GM23248 (cell line): ENCODE measurements at regions not wholly inside any gene's neighbourhood (a gene's known extent, or its start where the extent isn't known, plus 50 kb on each side); places are given as distances from the start of the nearest gene placed in this dataset.

Experiments used
- DNase-seq: peaks from one replicate; pipeline ENCODE4 v3.0.0-alpha.2; 2015
- H2AFZ ChIP-seq: fragments of 200-600 bp; sonication (generic); 2 replicates; pipeline ENCODE4 v1.6.1; 2016; ENCODE audit warnings: antibody characterized with exemption
- H3F3A ChIP-seq: fragments of 200-600 bp; sonication (generic); 2 replicates; pipeline ENCODE4 v1.6.1; 2016; ENCODE audit warnings: mild to moderate bottlenecking, antibody characterized with exemption, mixed run types; ENCODE audit not compliant: insufficient read depth
- H3K27ac ChIP-seq: fragments of 200-600 bp; sonication (generic); 2 replicates; pipeline ENCODE4 v1.5.1; 2016; ENCODE audit warnings: mild to moderate bottlenecking
- H3K27me3 ChIP-seq: fragments of 200-600 bp; sonication (generic); replicated peaks from 2 replicates; pipeline ENCODE4 v1.6.1; 2016; ENCODE audit warnings: mild to moderate bottlenecking; ENCODE audit not compliant: insufficient read depth
- H3K36me3 ChIP-seq: fragments of 200-600 bp; sonication (generic); 2 replicates; pipeline ENCODE4 v1.6.1; 2016; ENCODE audit warnings: low read depth, mild to moderate bottlenecking
- H3K4me1 ChIP-seq: fragments of 200-600 bp; sonication (generic); 2 replicates; pipeline ENCODE4 v1.6.1; 2016; ENCODE audit warnings: mild to moderate bottlenecking; ENCODE audit not compliant: insufficient read depth
- H3K4me2 ChIP-seq: fragments of 200-600 bp; sonication (generic); one replicate; pipeline ENCODE4 v1.6.1; 2016; ENCODE audit warnings: mild to moderate bottlenecking; ENCODE audit not compliant: unreplicated experiment
- H3K4me3 ChIP-seq: fragments of 200-600 bp; sonication (generic); 2 replicates; pipeline ENCODE4 v1.5.1; 2016; ENCODE audit warnings: mild to moderate bottlenecking
- H3K79me2 ChIP-seq: fragments of 200-600 bp; sonication (generic); 2 replicates; pipeline ENCODE4 v1.6.1; 2016; ENCODE audit warnings: mild to moderate bottlenecking; ENCODE audit not compliant: insufficient read depth
- H3K9ac ChIP-seq: fragments of 200-600 bp; sonication (generic); 2 replicates; pipeline ENCODE4 v1.6.1; 2016; ENCODE audit warnings: mild to moderate bottlenecking
- H3K9me2 ChIP-seq: fragments of 200-600 bp; sonication (generic); 2 replicates; pipeline ENCODE4 v1.6.1; 2016; ENCODE audit warnings: mixed run types, mild to moderate bottlenecking, moderate library complexity; ENCODE audit not compliant: insufficient read depth
- H3K9me3 ChIP-seq: fragments of 200-600 bp; sonication (generic); one replicate; pipeline ENCODE4 v1.6.1; 2017; ENCODE audit warnings: low read depth
- H4K20me1 ChIP-seq: fragments of 200-600 bp; sonication (generic); 2 replicates; pipeline ENCODE4 v1.6.0; 2016; ENCODE audit not compliant: insufficient read depth
- EZH2 ChIP-seq: fragments of 200-600 bp; sonication (generic); IDR thresholded peaks from 2 replicates; pipeline ENCODE4 v1.6.1; 2018; ENCODE audit warnings: antibody characterized with exemption, mild to moderate bottlenecking; ENCODE audit not compliant: insufficient read depth, poor library complexity, severe bottlenecking
- EZH2phosphoT487 ChIP-seq: fragments of 200-600 bp; sonication (generic); IDR thresholded peaks from 2 replicates; pipeline ENCODE4 v1.6.1; 2018; ENCODE audit warnings: antibody characterized with exemption, moderate library complexity, mild to moderate bottlenecking, low read depth; ENCODE audit not compliant: insufficient read depth
- WGBS, 2 experiments: methylation state at CpG; one replicate each; pipeline ENCODE4 v1.1.6; 2015 to 2017; ENCODE audit warnings: low lambda C conversion rate in 2 of 2, low coverage in 1 of 2; ENCODE audit errors: missing lambda C conversion rate in 2 of 2; 5-methylcytosine and 5-hydroxymethylcytosine counted together
- in situ Hi-C: fragments of 300-500 bp; cut with MboI; formaldehyde crosslinking; loops from 2 replicates; pipeline ENCODE4 v1.15.0; 2020

- H3F3A ChIP-seq = peaks cover 20% of the 10 kb centered on the region
- H3K9me2 ChIP-seq = no peaks in the 10 kb centered on the region
- TF ChIP-seq EZH2phosphoT487 (no peak), EZH2 (no peak)
- no peaks in the 10 kb centered on the region; the same call in 1 of the 2 replicates for H4K20me1 ChIP-seq
- WGBS, 2 experiments = 87% methylated on average over 15 of the region's 15 CpGs
- in situ Hi-C loops = no loop called here
- no peak overlapping the region for H3K4me3 ChIP-seq
- H3K4me2 ChIP-seq = no peak overlapping the region
- no peak overlapping the region for H3K27ac ChIP-seq
- peaks cover 14% of the 10 kb centered on the region for H3K4me1 ChIP-seq
- H3K9ac ChIP-seq = no peak overlapping the region
- H3K36me3 ChIP-seq = 0 out of 2 replicates have a peak, but pooled peaks cover 3% of the 10 kb centered on the region
- H2AFZ ChIP-seq = no peak overlapping the region
- no peak for DNase-seq
- H3K79me2 ChIP-seq = no peaks in the 10 kb centered on the region
- no peaks in the 10 kb centered on the region for H3K27me3 ChIP-seq
- H3K9me3 ChIP-seq = no peaks in the 10 kb centered on the region
These were observed 175.5 kb downstream of the KATNIP start for GRCh38 chr16:27725236-27726000.

DNA sequence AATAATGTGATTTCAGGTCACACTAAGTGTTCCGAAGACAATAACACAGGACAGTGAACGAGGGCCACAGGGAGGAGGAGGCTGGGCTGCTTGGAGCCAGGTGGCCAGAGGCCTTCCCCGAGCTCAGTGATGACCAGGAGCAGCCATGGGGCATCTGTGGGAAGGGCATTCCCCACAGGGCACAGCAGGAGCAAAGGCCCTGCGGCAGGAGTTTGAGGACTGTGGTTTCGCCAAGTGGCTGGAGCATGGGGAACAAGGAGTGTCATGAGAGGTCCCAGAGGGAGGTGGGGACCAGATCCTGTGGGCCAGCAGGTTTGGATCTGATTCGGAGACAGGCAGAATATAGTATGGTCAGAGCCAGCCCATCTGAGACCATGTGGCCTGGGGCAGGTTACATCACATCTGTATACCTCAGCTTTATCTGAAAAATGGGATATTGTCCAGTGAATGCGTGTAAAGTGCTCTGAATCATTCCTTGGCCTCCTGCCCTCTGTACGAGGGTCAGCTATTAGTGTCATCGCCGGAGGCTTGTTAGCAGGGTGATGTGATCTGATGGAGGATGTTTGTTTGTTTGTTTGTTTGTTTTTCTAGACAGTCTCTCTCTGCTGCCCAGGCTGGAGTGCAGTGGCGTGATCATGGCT is 176.8 kb downstream of the KATNIP start:
- Histone ChIP-seq H3K79me2 (no peaks in the 10 kb centered on the region), H3K36me3 (0 out of 2 replicates have a peak, but pooled peaks cover 3% of the 10 kb centered on the region), H3K27me3 (no peaks in the 10 kb centered on the region), H3K9me2 (no peaks in the 10 kb centered on the region), H3K4me1 (peaks cover 6% of the 10 kb centered on the region), H3K27ac (no peak overlapping the region), H4K20me1 (no peaks in the 10 kb centered on the region; the same call in 1 of the 2 replicates), H3K9me3 (no peaks in the 10 kb centered on the region), H3F3A (0 out of 2 replicates have a peak, but pooled peaks cover 8% of the 10 kb centered on the region), H2AFZ (no peak overlapping the region), H3K4me3 (no peak overlapping the region), H3K4me2 (no peak overlapping the region), H3K9ac (no peak overlapping the region)
- peak; percentile 61 for DNase-seq
- TF ChIP-seq EZH2 (no peak), EZH2phosphoT487 (no peak)
- WGBS, 2 experiments = 77 to 81% methylated on average over 11 of the region's 11 CpGs
- in situ Hi-C loops = no loop called here

DNA sequence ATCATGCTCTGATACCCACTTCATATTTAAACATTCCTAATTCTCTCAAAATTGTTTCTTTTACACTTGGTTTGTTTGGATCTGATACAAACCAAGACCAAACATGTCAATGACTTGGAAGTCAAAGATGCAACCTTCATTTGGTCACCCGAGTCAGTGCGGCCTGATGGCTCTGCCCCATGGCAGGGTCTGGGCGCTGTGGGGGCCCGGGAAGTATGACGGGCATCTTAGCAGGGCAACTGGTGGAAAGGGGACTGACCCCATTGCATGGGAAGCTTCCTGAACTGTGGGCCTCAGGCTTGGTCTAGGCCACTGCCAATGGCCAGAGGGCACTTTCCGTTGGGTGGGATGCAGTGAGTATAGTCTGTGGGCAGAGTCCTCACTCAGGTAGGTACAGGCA is 178.0 kb downstream of the KATNIP start:
- no peaks in the 10 kb centered on the region for H3K9me2 ChIP-seq
- no peak for DNase-seq
- no peak overlapping the region for H3K4me2 ChIP-seq
- H3K4me1 ChIP-seq = no peaks in the 10 kb centered on the region
- TF ChIP-seq EZH2phosphoT487 (no peak), EZH2 (no peak)
- no peak overlapping the region for H3K9ac ChIP-seq
- H3F3A ChIP-seq = no peaks in the 10 kb centered on the region
- no peak overlapping the region for H2AFZ ChIP-seq
- no peaks in the 10 kb centered on the region; the same call in 1 of the 2 replicates for H4K20me1 ChIP-seq
- no peaks in the 10 kb centered on the region for H3K36me3 ChIP-seq
- WGBS, 2 experiments = 84 to 90% methylated on average over 6 of the region's 6 CpGs
- no peaks in the 10 kb centered on the region for H3K9me3 ChIP-seq
- no peaks in the 10 kb centered on the region for H3K79me2 ChIP-seq
- no peaks in the 10 kb centered on the region for H3K27me3 ChIP-seq
- no peak overlapping the region for H3K4me3 ChIP-seq
- H3K27ac ChIP-seq = no peak overlapping the region
- in situ Hi-C loops = no loop called here

DNA sequence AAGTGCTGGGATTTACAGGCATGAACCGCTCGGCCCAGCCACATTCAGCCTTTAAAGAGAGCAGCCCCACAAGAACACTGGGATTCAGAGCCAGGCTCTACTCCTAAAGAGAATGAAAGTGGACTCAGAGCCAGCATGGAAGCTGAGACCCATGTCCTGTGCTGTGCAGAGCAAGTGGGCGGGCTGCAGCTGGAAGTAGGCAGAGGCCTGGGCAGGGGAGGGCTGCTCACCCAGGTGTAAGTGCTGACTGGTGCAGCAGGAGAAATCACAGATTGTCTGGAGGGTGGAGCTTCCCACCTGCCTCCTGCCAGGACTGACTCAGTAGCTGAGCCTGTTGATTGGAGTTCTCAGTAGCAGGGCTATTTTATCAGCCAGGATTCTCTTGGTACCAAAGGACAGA is 178.7 kb downstream of the KATNIP start:
- Histone ChIP-seq H3F3A (no peaks in the 10 kb centered on the region), H3K79me2 (no peaks in the 10 kb centered on the region), H2AFZ (no peak overlapping the region), H3K9me3 (no peaks in the 10 kb centered on the region), H3K9ac (no peak overlapping the region), H3K9me2 (no peaks in the 10 kb centered on the region), H3K36me3 (no peaks in the 10 kb centered on the region), H3K4me2 (no peak overlapping the region), H3K27ac (no peak overlapping the region), H3K27me3 (no peaks in the 10 kb centered on the region), H4K20me1 (no peaks in the 10 kb centered on the region; the same call in 1 of the 2 replicates), H3K4me3 (no peak overlapping the region), H3K4me1 (no peaks in the 10 kb centered on the region)
- TF ChIP-seq EZH2 = no peak
- no peak for DNase-seq
- in situ Hi-C loops = no loop called here
- 90 to 100% methylated on average over 3 of the region's 3 CpGs for WGBS, 2 experiments
